ENCODE measurements at regions not wholly inside any gene's neighbourhood (a gene's known extent, or its start where the extent isn't known, plus 50 kb on each side); places are given as distances from the start of the nearest gene placed in this dataset.

DNA sequence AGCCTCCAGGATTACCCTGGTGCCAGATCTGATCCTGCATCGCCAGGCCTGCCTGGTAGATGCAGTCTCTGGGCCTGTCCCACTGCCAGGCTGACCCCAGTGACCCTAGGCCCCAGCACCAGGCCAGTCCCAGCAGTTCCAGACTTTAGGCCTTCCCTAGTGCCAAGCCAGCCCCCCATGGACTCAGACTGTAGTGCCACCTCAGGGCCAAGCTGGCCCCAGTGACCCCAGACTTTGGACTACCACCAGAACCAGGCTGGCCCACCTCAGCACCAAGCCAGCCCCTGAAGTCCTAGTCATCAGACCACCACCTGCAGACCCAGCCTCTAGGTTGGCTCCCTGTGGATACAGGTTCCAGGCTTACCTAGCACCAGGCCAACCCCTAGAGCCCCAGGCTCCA lies 142.5 kb downstream of the PJA2 start:
- TF ChIP-seq POLR2AphosphoS5 (IDR thresholded peaks at IDR 0.05), result no peak
- TF ChIP-seq RAD21 (conservative IDR thresholded peaks at IDR 0.05), result no peak
- no peak for TF ChIP-seq EZH2 (IDR thresholded peaks at IDR 0.05; ENCODE audit: borderline replicate concordance, insufficient read depth, low read length, poor library complexity, severe bottlenecking)
- TF ChIP-seq EP300 (conservative IDR thresholded peaks at IDR 0.05; ENCODE audit: poor library complexity, severe bottlenecking), result no peak
- TF ChIP-seq, protein P1, sequence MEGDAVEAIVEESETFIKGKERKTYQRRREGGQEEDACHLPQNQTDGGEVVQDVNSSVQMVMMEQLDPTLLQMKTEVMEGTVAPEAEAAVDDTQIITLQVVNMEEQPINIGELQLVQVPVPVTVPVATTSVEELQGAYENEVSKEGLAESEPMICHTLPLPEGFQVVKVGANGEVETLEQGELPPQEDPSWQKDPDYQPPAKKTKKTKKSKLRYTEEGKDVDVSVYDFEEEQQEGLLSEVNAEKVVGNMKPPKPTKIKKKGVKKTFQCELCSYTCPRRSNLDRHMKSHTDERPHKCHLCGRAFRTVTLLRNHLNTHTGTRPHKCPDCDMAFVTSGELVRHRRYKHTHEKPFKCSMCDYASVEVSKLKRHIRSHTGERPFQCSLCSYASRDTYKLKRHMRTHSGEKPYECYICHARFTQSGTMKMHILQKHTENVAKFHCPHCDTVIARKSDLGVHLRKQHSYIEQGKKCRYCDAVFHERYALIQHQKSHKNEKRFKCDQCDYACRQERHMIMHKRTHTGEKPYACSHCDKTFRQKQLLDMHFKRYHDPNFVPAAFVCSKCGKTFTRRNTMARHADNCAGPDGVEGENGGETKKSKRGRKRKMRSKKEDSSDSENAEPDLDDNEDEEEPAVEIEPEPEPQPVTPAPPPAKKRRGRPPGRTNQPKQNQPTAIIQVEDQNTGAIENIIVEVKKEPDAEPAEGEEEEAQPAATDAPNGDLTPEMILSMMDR (IDR thresholded peaks at IDR 0.05; ENCODE audit: poor library complexity, severe bottlenecking), result no peak
- TF ChIP-seq MXI1 (conservative IDR thresholded peaks at IDR 0.05; ENCODE audit: poor library complexity, severe bottlenecking), result no peak
- no peak for TF ChIP-seq TAF1 (IDR thresholded peaks at IDR 0.05; ENCODE audit: low read depth)
- TF ChIP-seq, protein P2, sequence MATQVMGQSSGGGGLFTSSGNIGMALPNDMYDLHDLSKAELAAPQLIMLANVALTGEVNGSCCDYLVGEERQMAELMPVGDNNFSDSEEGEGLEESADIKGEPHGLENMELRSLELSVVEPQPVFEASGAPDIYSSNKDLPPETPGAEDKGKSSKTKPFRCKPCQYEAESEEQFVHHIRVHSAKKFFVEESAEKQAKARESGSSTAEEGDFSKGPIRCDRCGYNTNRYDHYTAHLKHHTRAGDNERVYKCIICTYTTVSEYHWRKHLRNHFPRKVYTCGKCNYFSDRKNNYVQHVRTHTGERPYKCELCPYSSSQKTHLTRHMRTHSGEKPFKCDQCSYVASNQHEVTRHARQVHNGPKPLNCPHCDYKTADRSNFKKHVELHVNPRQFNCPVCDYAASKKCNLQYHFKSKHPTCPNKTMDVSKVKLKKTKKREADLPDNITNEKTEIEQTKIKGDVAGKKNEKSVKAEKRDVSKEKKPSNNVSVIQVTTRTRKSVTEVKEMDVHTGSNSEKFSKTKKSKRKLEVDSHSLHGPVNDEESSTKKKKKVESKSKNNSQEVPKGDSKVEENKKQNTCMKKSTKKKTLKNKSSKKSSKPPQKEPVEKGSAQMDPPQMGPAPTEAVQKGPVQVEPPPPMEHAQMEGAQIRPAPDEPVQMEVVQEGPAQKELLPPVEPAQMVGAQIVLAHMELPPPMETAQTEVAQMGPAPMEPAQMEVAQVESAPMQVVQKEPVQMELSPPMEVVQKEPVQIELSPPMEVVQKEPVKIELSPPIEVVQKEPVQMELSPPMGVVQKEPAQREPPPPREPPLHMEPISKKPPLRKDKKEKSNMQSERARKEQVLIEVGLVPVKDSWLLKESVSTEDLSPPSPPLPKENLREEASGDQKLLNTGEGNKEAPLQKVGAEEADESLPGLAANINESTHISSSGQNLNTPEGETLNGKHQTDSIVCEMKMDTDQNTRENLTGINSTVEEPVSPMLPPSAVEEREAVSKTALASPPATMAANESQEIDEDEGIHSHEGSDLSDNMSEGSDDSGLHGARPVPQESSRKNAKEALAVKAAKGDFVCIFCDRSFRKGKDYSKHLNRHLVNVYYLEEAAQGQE (IDR thresholded peaks at IDR 0.05; ENCODE audit: borderline replicate concordance), result no peak
- no peak for TF ChIP-seq SMC3 (conservative IDR thresholded peaks at IDR 0.05; ENCODE audit: poor library complexity)
- H3K9ac ChIP-seq (ENCODE audit: low read length), result no peak overlapping the region
- H3K9me3 ChIP-seq (ENCODE audit: low read length), result no peaks in the 10 kb centered on the region
- no peaks in the 10 kb centered on the region for H3K79me2 ChIP-seq (replicated peaks; ENCODE audit: insufficient read depth, low read length)
- no peaks in the 10 kb centered on the region for H4K20me1 ChIP-seq (ENCODE audit: insufficient read depth)
- H3K4me2 ChIP-seq (ENCODE audit: low read length), result no peak overlapping the region
- no peaks in the 10 kb centered on the region for H3K36me3 ChIP-seq (ENCODE audit: insufficient read depth, low read length)
- H3K27me3 ChIP-seq (ENCODE audit: insufficient read depth, low read depth, low read length), result no peaks in the 10 kb centered on the region
- no peak overlapping the region for H3K4me3 ChIP-seq (ENCODE audit: low read length)
- no peak overlapping the region for H2AFZ ChIP-seq (ENCODE audit: low read depth, low read length)
- H3K27ac ChIP-seq (ENCODE audit: low read length), result no peak overlapping the region
- H3F3A ChIP-seq (ENCODE audit: insufficient read depth, low read length, poor library complexity, severe bottlenecking), result no peaks in the 10 kb centered on the region
- no peaks in the 10 kb centered on the region for H3K9me2 ChIP-seq (ENCODE audit: insufficient read depth, low read length)

- Histone ChIP-seq H3F3A (ENCODE audit: insufficient read depth, low read length, poor library complexity, severe bottlenecking) (no peaks in the 10 kb centered on the region), H3K36me3 (ENCODE audit: insufficient read depth, low read length) (no peaks in the 10 kb centered on the region), H3K9me2 (ENCODE audit: insufficient read depth, low read length) (no peaks in the 10 kb centered on the region), H3K4me3 (ENCODE audit: low read length) (no peak overlapping the region), H3K27me3 (ENCODE audit: insufficient read depth, low read depth, low read length) (no peaks in the 10 kb centered on the region), H3K9me3 (ENCODE audit: low read length) (no peaks in the 10 kb centered on the region), H2AFZ (ENCODE audit: low read depth, low read length) (no peak overlapping the region), H3K79me2 (replicated peaks; ENCODE audit: insufficient read depth, low read length) (no peaks in the 10 kb centered on the region), H3K9ac (ENCODE audit: low read length) (no peak overlapping the region), H3K27ac (ENCODE audit: low read length) (no peak overlapping the region), H3K4me2 (ENCODE audit: low read length) (no peak overlapping the region), H4K20me1 (ENCODE audit: insufficient read depth) (no peaks in the 10 kb centered on the region)
- TF ChIP-seq MXI1 (conservative IDR thresholded peaks at IDR 0.05; ENCODE audit: poor library complexity, severe bottlenecking), result no peak
- no peak for TF ChIP-seq POLR2AphosphoS5 (IDR thresholded peaks at IDR 0.05)
Measured at GRCh38 chr5:109258755-109259154, 151.0 kb downstream of the PJA2 start.

DNA sequence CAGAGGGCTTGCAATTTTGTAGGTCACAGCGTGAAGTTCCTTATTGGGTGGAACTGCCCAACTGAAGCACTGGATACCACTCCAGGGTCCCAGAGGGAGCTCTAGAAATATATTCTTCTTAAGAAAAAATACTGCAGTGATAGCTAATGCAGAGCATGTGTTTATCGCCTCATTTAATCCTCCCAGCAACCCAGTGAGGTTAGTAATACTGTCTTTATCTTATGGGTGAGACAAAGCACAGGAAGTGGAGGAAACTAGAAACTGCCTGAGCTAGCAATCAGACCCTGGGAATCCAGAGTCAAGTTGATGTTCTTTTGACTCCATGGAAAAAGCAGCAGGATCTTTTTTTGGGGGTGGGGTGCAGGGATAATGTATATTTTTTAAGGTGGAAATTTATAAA lies 153.3 kb downstream of the PJA2 start:
- no peaks in the 10 kb centered on the region for H3K36me3 ChIP-seq (ENCODE audit: insufficient read depth, low read length)
- H3K4me3 ChIP-seq (ENCODE audit: low read length), result no peak overlapping the region
- H3F3A ChIP-seq (ENCODE audit: insufficient read depth, low read length, poor library complexity, severe bottlenecking), result no peaks in the 10 kb centered on the region
- H3K9ac ChIP-seq (ENCODE audit: low read length), result no peak overlapping the region
- H3K9me2 ChIP-seq (ENCODE audit: insufficient read depth, low read length), result no peaks in the 10 kb centered on the region
- no peak overlapping the region for H3K27ac ChIP-seq (ENCODE audit: low read length)
- H3K4me2 ChIP-seq (ENCODE audit: low read length), result no peak overlapping the region
- no peak overlapping the region for H2AFZ ChIP-seq (ENCODE audit: low read depth, low read length)
- no peaks in the 10 kb centered on the region for H4K20me1 ChIP-seq (ENCODE audit: insufficient read depth)
- no peaks in the 10 kb centered on the region for H3K9me3 ChIP-seq (ENCODE audit: low read length)
- H3K79me2 ChIP-seq (replicated peaks; ENCODE audit: insufficient read depth, low read length), result no peaks in the 10 kb centered on the region
- no peaks in the 10 kb centered on the region for H3K27me3 ChIP-seq (ENCODE audit: insufficient read depth, low read depth, low read length)
- TF ChIP-seq EZH2 (IDR thresholded peaks at IDR 0.05; ENCODE audit: borderline replicate concordance, insufficient read depth, low read length, poor library complexity, severe bottlenecking) (no peak), EP300 (conservative IDR thresholded peaks at IDR 0.05; ENCODE audit: poor library complexity, severe bottlenecking) (no peak), POLR2AphosphoS5 (IDR thresholded peaks at IDR 0.05) (no peak), TAF1 (IDR thresholded peaks at IDR 0.05; ENCODE audit: low read depth) (no peak), RAD21 (conservative IDR thresholded peaks at IDR 0.05) (no peak), SMC3 (conservative IDR thresholded peaks at IDR 0.05; ENCODE audit: poor library complexity) (no peak), MXI1 (conservative IDR thresholded peaks at IDR 0.05; ENCODE audit: poor library complexity, severe bottlenecking) (no peak)
- TF ChIP-seq, protein P2 (IDR thresholded peaks at IDR 0.05; ENCODE audit: borderline replicate concordance), result no peak
- TF ChIP-seq, protein P1 (IDR thresholded peaks at IDR 0.05; ENCODE audit: poor library complexity, severe bottlenecking), result no peak

Data from neural cell (in vitro differentiated cells).